ENCODE measurements at regions not wholly inside any gene's neighbourhood (a gene's known extent, or its start where the extent isn't known, plus 50 kb on each side); places are given as distances from the start of the nearest gene placed in this dataset.

DNA sequence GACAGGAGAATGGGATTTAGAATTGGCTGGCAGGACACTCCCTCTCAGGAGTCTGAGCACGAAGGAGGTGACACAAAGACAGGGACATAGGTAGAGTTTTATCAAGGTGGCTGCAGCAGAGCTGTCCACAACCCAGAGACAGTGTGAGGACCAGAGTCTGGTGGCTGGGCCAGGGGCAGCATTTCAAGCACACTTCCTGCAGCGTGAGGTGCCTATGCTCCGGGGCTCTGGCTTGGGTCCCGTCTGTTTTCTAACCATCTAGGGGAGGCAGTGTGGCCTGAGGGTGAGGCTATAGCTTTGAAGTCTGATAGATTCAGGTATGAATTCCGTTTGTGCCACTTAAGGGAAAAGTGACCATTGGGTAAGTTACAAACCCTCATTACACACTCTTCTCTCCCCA is 222.7 kb upstream of the ZMIZ1 start:
- TF ChIP-seq EZH2phosphoT487 (IDR thresholded peaks at IDR 0.05; ENCODE audit: borderline replicate concordance, low read depth, low read length), result no peak
- TF ChIP-seq, protein P1, sequence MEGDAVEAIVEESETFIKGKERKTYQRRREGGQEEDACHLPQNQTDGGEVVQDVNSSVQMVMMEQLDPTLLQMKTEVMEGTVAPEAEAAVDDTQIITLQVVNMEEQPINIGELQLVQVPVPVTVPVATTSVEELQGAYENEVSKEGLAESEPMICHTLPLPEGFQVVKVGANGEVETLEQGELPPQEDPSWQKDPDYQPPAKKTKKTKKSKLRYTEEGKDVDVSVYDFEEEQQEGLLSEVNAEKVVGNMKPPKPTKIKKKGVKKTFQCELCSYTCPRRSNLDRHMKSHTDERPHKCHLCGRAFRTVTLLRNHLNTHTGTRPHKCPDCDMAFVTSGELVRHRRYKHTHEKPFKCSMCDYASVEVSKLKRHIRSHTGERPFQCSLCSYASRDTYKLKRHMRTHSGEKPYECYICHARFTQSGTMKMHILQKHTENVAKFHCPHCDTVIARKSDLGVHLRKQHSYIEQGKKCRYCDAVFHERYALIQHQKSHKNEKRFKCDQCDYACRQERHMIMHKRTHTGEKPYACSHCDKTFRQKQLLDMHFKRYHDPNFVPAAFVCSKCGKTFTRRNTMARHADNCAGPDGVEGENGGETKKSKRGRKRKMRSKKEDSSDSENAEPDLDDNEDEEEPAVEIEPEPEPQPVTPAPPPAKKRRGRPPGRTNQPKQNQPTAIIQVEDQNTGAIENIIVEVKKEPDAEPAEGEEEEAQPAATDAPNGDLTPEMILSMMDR (conservative IDR thresholded peaks at IDR 0.05; ENCODE audit: low read length), result no peak

Measured in OCI-LY7 (cell line).